HepG2 (cell line): ENCODE measurements at regions not wholly inside any gene's neighbourhood (a gene's known extent, or its start where the extent isn't known, plus 50 kb on each side); places are given as distances from the start of the nearest gene placed in this dataset.

ENCODE experiments used
- ATAC-seq: fragments of 200-7000 bp; cut with Tn5 transposase; 3 replicates; pipeline ENCODE4 v1.9.1; 2020; ENCODE audit warnings: mild to moderate bottlenecking, moderate library complexity
- BruUV-seq: library from RNA; stranded (reverse); fragments of 400-500 nt; replicated peaks from 2 replicates; lab custom pipeline; 2021; lab: Mats Ljungman, UMichigan
- CTCF ChIA-PET: fragments of 300-600 bp; formaldehyde crosslinking; extraction: SDS; loops from one replicate; lab custom pipeline; 2021; ENCODE audit warnings: low total read pairs, inconsistent platforms, low intra/inter-chr PET ratio; lab: Yijun Ruan, JAX
- POLR2A ChIA-PET: fragments of 350-600 bp; sonication (Branson Sonifier 250); formaldehyde crosslinking; loops from one replicate; lab custom pipeline; 2020; ENCODE audit warnings: antibody characterized with exemption, inconsistent platforms; lab: Yijun Ruan, JAX
- DNase-seq: peaks from one replicate; pipeline ENCODE4 v3.0.0-alpha.2; 2015; ENCODE audit warnings: low spot score
- FAIRE-seq: peaks from 3 replicates; lab custom pipeline; 2011; peaks lifted over from hg19 to GRCh38; lab: Jason Lieb, UNC
- H2AFZ ChIP-seq: one replicate; pipeline ENCODE4 v1.6.1; 2011; ENCODE audit warnings: low read length, inconsistent platforms
- H3K27ac ChIP-seq: fragments of 300-600 bp; 3 replicates; pipeline ENCODE4 v1.8.0; 2011; ENCODE audit warnings: mixed run types, mild to moderate bottlenecking, mixed read lengths, low read length, inconsistent platforms; ENCODE audit not compliant: insufficient read depth; ENCODE audit errors: extremely low read length
- H3K27me3 ChIP-seq, 2 experiments: fragments of 200-600 bp in 1 of 2; 2 replicates in 1 of 2; 3 replicates in 1 of 2; pipeline versions ENCODE4 v1.6.0 to v1.8.0; 2011; ENCODE audit warnings: low read length in 2 of 2, mild to moderate bottlenecking in 2 of 2, moderate library complexity in 2 of 2, inconsistent platforms in 1 of 2; ENCODE audit not compliant: insufficient read depth in 2 of 2, control insufficient read depth in 1 of 2
- H3K36me3 ChIP-seq, 2 experiments: fragments of 200-600 bp in 1 of 2; replicated peaks in 1 of 2; 2 replicates in 1 of 2; 3 replicates in 1 of 2; pipeline versions ENCODE4 v1.5.1 to v1.8.0; 2011; ENCODE audit warnings: low read length in 2 of 2, inconsistent platforms in 1 of 2; ENCODE audit not compliant: insufficient read depth in 2 of 2, control insufficient read depth in 1 of 2
- H3K4me1 ChIP-seq: 2 replicates; pipeline ENCODE4 v1.5.1; 2012; ENCODE audit warnings: low read length, inconsistent platforms; ENCODE audit not compliant: insufficient read depth
- H3K4me2 ChIP-seq: 2 replicates; pipeline ENCODE4 v1.6.0; 2011; ENCODE audit warnings: low read depth, low read length, inconsistent platforms
- H3K4me3 ChIP-seq, 3 experiments: fragments of 200-600 bp in 1 of 3; sonication (generic), shearing (Covaris generic) in 1 of 3; replicated peaks in 1 of 3; 2 replicates each; pipeline ENCODE4 v1.5.1; 2011 to 2016; ENCODE audit warnings: low read length in 3 of 3, inconsistent platforms in 2 of 3, low read depth in 2 of 3, mild to moderate bottlenecking in 2 of 3, control low read depth in 1 of 3, mixed read lengths in 1 of 3; ENCODE audit not compliant: insufficient read depth in 1 of 3
- H3K79me2 ChIP-seq: one replicate; pipeline ENCODE4 v1.6.1; 2011; ENCODE audit warnings: low read length, inconsistent platforms; ENCODE audit not compliant: insufficient read depth
- H3K9ac ChIP-seq: 2 replicates; pipeline ENCODE4 v1.6.0; 2011; ENCODE audit warnings: mild to moderate bottlenecking, low read depth, low read length, inconsistent platforms; ENCODE audit not compliant: insufficient read depth
- H3K9me3 ChIP-seq: 2 replicates; pipeline ENCODE4 v1.5.1; 2012; ENCODE audit warnings: mild to moderate bottlenecking, low read length
- H4K20me1 ChIP-seq: 2 replicates; pipeline ENCODE4 v1.6.0; 2011; ENCODE audit warnings: inconsistent platforms, mild to moderate bottlenecking, low read length, moderate library complexity; ENCODE audit not compliant: insufficient read depth
- ATF2 ChIP-seq: sonication (generic); formaldehyde crosslinking; IDR thresholded peaks from 2 replicates; pipeline ENCODE4 v1.4.0; 2020; ENCODE audit warnings: missing genetic modification reagents
- USF2 ChIP-seq, 2 experiments: sonication (generic) in 1 of 2; formaldehyde crosslinking in 1 of 2; IDR thresholded peaks; 2 replicates each; pipeline versions ENCODE4 v1.5.1 to v1.6.1; 2011 to 2020; ENCODE audit warnings: borderline replicate concordance in 1 of 2, low read depth in 1 of 2, low read length in 1 of 2, mild to moderate bottlenecking in 1 of 2, missing genetic modification reagents in 1 of 2, moderate library complexity in 1 of 2
- WGBS: methylation state at CpG from one replicate; pipeline ENCODE4 v1.1.6; 2017; ENCODE audit warnings: low lambda C conversion rate; 5-methylcytosine and 5-hydroxymethylcytosine counted together
- in situ Hi-C: cut with HindIII; loops from 2 replicates; pipeline ENCODE4 v1.10.0; 2017; ENCODE audit warnings: low pct_unique_long_range_greater_than_20kb; ENCODE audit not compliant: extremely low pct_ligation_motif_present
- intact Hi-C: fragments of 100-400 bp; cut with micrococcal nuclease; formaldehyde crosslinking; loops from one replicate; pipeline ENCODE4 v1.10.0; 2022; ENCODE audit not compliant: unreplicated experiment

GRCh38 chr5:109533751-109534272 lies 124.0 kb upstream of the PJA2 start (continued):
- TF ChIP-seq USF2 (IDR thresholded peaks at IDR 0.05; ENCODE audit: low read depth, low read length) (no peak), USF2 (CRISPR knock-in tag; IDR thresholded peaks at IDR 0.05; ENCODE audit: borderline replicate concordance) (no peak)

GRCh38 chr5:109532773-109533364 lies 123.1 kb upstream of the PJA2 start:
- Histone ChIP-seq H3K4me1 (peaks cover 36% of the 10 kb centered on the region), H3K9ac (no peak overlapping the region), H3K4me3 (no peak overlapping the region), H3K4me2 (no peak overlapping the region), H3K27me3 (no peaks in the 10 kb centered on the region), H4K20me1 (no peaks in the 10 kb centered on the region), H3K27ac (no peak overlapping the region), H3K36me3 (no peaks in the 10 kb centered on the region), H2AFZ (no peak overlapping the region), H3K9me3 (no peaks in the 10 kb centered on the region), H3K79me2 (no peaks in the 10 kb centered on the region)
- intact Hi-C loops: no loop called here
- WGBS: 38% methylated on average over 2 of the region's 2 CpGs
- no peak for TF ChIP-seq ATF2
- ATAC-seq: no peak
- ChIA-PET CTCF (no interaction called here), POLR2A (no interaction called here)
- in situ Hi-C loops: no loop called here
- FAIRE-seq: no peak
- DNase-seq: no peak
- no TSS peak for BruUV-seq
